HG02938 (cell line): ENCODE measurements at regions not wholly inside any gene's neighbourhood (a gene's known extent, or its start where the extent isn't known, plus 50 kb on each side); places are given as distances from the start of the nearest gene placed in this dataset.
A peak's percentile ranks its signal among the peaks of the same experiment; 100 is the strongest.
"Not testable (repeated sequence)": the region's sequence is repeated elsewhere in the genome, so short reads cannot be mapped to it uniquely, and the experiment has no call there.

Experiments
- ATAC-seq: cut with Tn5 transposase; IDR thresholded peaks from one replicate; pipeline ENCODE4 v1.9.1; 2021; ENCODE audit warnings: mild to moderate bottlenecking, moderate library complexity; ENCODE audit not compliant: unreplicated experiment

GRCh38 chr12:22808860-22809259 lies 183.9 kb downstream of the ETNK1 start:
- ATAC-seq: no peak

GRCh38 chr12:22810036-22810435 lies 185.1 kb downstream of the ETNK1 start:
- no peak for ATAC-seq

GRCh38 chr12:22812531-22812930 lies 187.6 kb downstream of the ETNK1 start:
- ATAC-seq: no peak

GRCh38 chr12:22821985-22822384 lies 197.0 kb downstream of the ETNK1 start:
- no peak for ATAC-seq

GRCh38 chr12:22826026-22826425 lies 201.1 kb downstream of the ETNK1 start:
- ATAC-seq: no peak

- ATAC-seq: not testable (repeated sequence)
These were observed 201.5 kb downstream of the ETNK1 start for GRCh38 chr12:22826446-22826981.

GRCh38 chr12:22828066-22828465 lies 203.1 kb downstream of the ETNK1 start:
- ATAC-seq: peak; percentile 71

- ATAC-seq: no peak
These were observed 210.5 kb downstream of the ETNK1 start for GRCh38 chr12:22835431-22835830.

GRCh38 chr12:22850185-22850584 lies 225.2 kb downstream of the ETNK1 start:
- no peak for ATAC-seq

- no peak for ATAC-seq
These were observed 226.6 kb downstream of the ETNK1 start for GRCh38 chr12:22851532-22851931.

- ATAC-seq: no peak
These were observed 230.5 kb downstream of the ETNK1 start for GRCh38 chr12:22855456-22855855.

- no peak for ATAC-seq
These were observed 231.2 kb downstream of the ETNK1 start for GRCh38 chr12:22856178-22856577.

GRCh38 chr12:22858849-22859570 lies 234.0 kb downstream of the ETNK1 start:
- no peak for ATAC-seq

GRCh38 chr12:22860926-22861325 lies 236.0 kb downstream of the ETNK1 start:
- no peak for ATAC-seq

GRCh38 chr12:22865822-22866221 lies 240.9 kb downstream of the ETNK1 start:
- no peak for ATAC-seq

- ATAC-seq: no peak
These were observed 241.4 kb downstream of the ETNK1 start for GRCh38 chr12:22866406-22866805.

GRCh38 chr12:22874151-22874550 lies 249.2 kb downstream of the ETNK1 start:
- ATAC-seq: no peak

- no peak for ATAC-seq
These were observed 251.3 kb downstream of the ETNK1 start for GRCh38 chr12:22876262-22876661.

- ATAC-seq: no peak
These were observed 254.2 kb downstream of the ETNK1 start for GRCh38 chr12:22879203-22879602.

- ATAC-seq: no peak
These were observed 255.4 kb downstream of the ETNK1 start for GRCh38 chr12:22880331-22880730.

GRCh38 chr12:22880807-22881206 lies 255.8 kb downstream of the ETNK1 start:
- no peak for ATAC-seq

GRCh38 chr12:22881878-22882385 lies 257.0 kb downstream of the ETNK1 start:
- ATAC-seq: no peak

GRCh38 chr12:22882559-22882958 lies 257.6 kb downstream of the ETNK1 start:
- ATAC-seq: no peak
